Vagina (tissue), 2 donors: ENCODE measurements at regions not wholly inside any gene's neighbourhood (a gene's known extent, or its start where the extent isn't known, plus 50 kb on each side); places are given as distances from the start of the nearest gene placed in this dataset.

ENCODE experiments used
- CTCF ChIP-seq, 3 experiments: fragments of 450-650 bp in 2 of 3; fragments of 200-600 bp in 1 of 3; sonication (generic) in 1 of 3; IDR thresholded peaks; one replicate each; pipeline ENCODE4 v1.5.1; 2017 to 2019; ENCODE audit warnings: antibody characterized with exemption in 3 of 3, mild to moderate bottlenecking in 2 of 3, moderate library complexity in 2 of 3
- POLR2A ChIP-seq, 2 donors: fragments of 450-650 bp; IDR thresholded peaks; one replicate each; pipeline ENCODE4 v1.6.1; 2017; ENCODE audit warnings: antibody characterized with exemption in 2 of 2, mild to moderate bottlenecking in 2 of 2, moderate library complexity in 2 of 2
- POLR2AphosphoS5 ChIP-seq, 2 donors: sonication (generic); formaldehyde crosslinking; IDR thresholded peaks; one replicate each; pipeline ENCODE4 v1.9.0; 2017; ENCODE audit warnings: antibody characterized with exemption in 2 of 2, mild to moderate bottlenecking in 2 of 2, low read depth in 1 of 2; ENCODE audit not compliant: insufficient read depth in 1 of 2

- TF ChIP-seq CTCF (IDR thresholded peaks at IDR 0.05) = no peak
- no peak for TF ChIP-seq POLR2AphosphoS5 (IDR thresholded peaks at IDR 0.05; ENCODE audit: insufficient read depth in 1 of 2, low read depth in 1 of 2)
- no peak for TF ChIP-seq POLR2A (IDR thresholded peaks at IDR 0.05)
Measured at GRCh38 chr20:57804470-57805250, 94.8 kb upstream of the PMEPA1 start.
